ENCODE measurements at regions not wholly inside any gene's neighbourhood (a gene's known extent, or its start where the extent isn't known, plus 50 kb on each side); places are given as distances from the start of the nearest gene placed in this dataset.

- CTCF ChIA-PET, result interaction anchor here (0.7 to 1.8 kb wide), 3 partner anchors 12 to 177 kb away, joined by 3 to 9 read pairs (median 6); no protein-coding TSS in a partner anchor
- no peak for TF ChIP-seq CTBP1 (IDR thresholded peaks at IDR 0.05; ENCODE audit: borderline replicate concordance)
- no peak for TF ChIP-seq LEF1 (IDR thresholded peaks at IDR 0.05; ENCODE audit: borderline replicate concordance)
- POLR2A ChIA-PET, result no interaction called here
- DNase-seq (ENCODE audit: extremely low spot score), result no peak
Measured at GRCh38 chr11:113552271-113552670, 77.1 kb upstream of the DRD2 start.

- DNase-seq (ENCODE audit: extremely low spot score), result no peak
- ChIA-PET CTCF (interaction anchor here (0.7 kb wide), 1 partner anchor 178 kb away, joined by 6 read pairs; no protein-coding TSS in a partner anchor), POLR2A (no interaction called here)
- TF ChIP-seq SP1 (IDR thresholded peaks at IDR 0.05) (no peak), CTBP1 (IDR thresholded peaks at IDR 0.05; ENCODE audit: borderline replicate concordance) (no peak), FOXK2 (IDR thresholded peaks at IDR 0.05) (no peak), LEF1 (IDR thresholded peaks at IDR 0.05; ENCODE audit: borderline replicate concordance) (no peak)
Measured at GRCh38 chr11:113551645-113552044, 76.4 kb upstream of the DRD2 start.

GRCh38 chr11:113549611-113550578 lies 74.7 kb upstream of the DRD2 start:
- POLR2A ChIA-PET, result no interaction called here
- CTCF ChIA-PET, result interaction anchor here (0.7 kb wide), 1 partner anchor 118 kb away, joined by 3 read pairs; no protein-coding TSS in a partner anchor
- no peak for DNase-seq (ENCODE audit: extremely low spot score)
- TF ChIP-seq LEF1 (IDR thresholded peaks at IDR 0.05; ENCODE audit: borderline replicate concordance) (no peak), ARNT (IDR thresholded peaks at IDR 0.05) (no peak), CTBP1 (IDR thresholded peaks at IDR 0.05; ENCODE audit: borderline replicate concordance) (no peak), HDGF (IDR thresholded peaks at IDR 0.05; ENCODE audit: borderline replicate concordance) (no peak), FOXK2 (IDR thresholded peaks at IDR 0.05) (no peak), PKNOX1 (IDR thresholded peaks at IDR 0.05) (no peak), BHLHE40 (IDR thresholded peaks at IDR 0.05; ENCODE audit: borderline replicate concordance) (no peak), NFRKB (IDR thresholded peaks at IDR 0.05) (no peak), ZNF384 (IDR thresholded peaks at IDR 0.05) (no peak), TARDBP (IDR thresholded peaks at IDR 0.05) (no peak), FOXM1 (IDR thresholded peaks at IDR 0.05; ENCODE audit: borderline replicate concordance) (no peak), SUZ12 (IDR thresholded peaks at IDR 0.05) (no peak), FOXA1 (IDR thresholded peaks at IDR 0.05) (no peak), SP1 (IDR thresholded peaks at IDR 0.05) (no peak)

GRCh38 chr11:113549061-113549460 lies 73.9 kb upstream of the DRD2 start:
- CTCF ChIA-PET, result no interaction called here

GRCh38 chr11:113547739-113548138 lies 72.5 kb upstream of the DRD2 start:
- DNase-seq (ENCODE audit: extremely low spot score), result no peak
- POLR2A ChIA-PET, result no interaction called here
- TF ChIP-seq NFRKB (IDR thresholded peaks at IDR 0.05) (no peak), HDGF (IDR thresholded peaks at IDR 0.05; ENCODE audit: borderline replicate concordance) (no peak), SUZ12 (IDR thresholded peaks at IDR 0.05) (no peak), ZNF384 (IDR thresholded peaks at IDR 0.05) (no peak), ELF4 (IDR thresholded peaks at IDR 0.05) (no peak), CTBP1 (IDR thresholded peaks at IDR 0.05; ENCODE audit: borderline replicate concordance) (no peak), FOXA1 (IDR thresholded peaks at IDR 0.05) (no peak), LEF1 (IDR thresholded peaks at IDR 0.05; ENCODE audit: borderline replicate concordance) (no peak), ARNT (IDR thresholded peaks at IDR 0.05) (no peak), FOXK2 (IDR thresholded peaks at IDR 0.05) (no peak), SP1 (IDR thresholded peaks at IDR 0.05) (no peak), L3MBTL2 (conservative IDR thresholded peaks at IDR 0.05) (no peak), TARDBP (IDR thresholded peaks at IDR 0.05) (no peak), PKNOX1 (IDR thresholded peaks at IDR 0.05) (no peak), FOXM1 (IDR thresholded peaks at IDR 0.05; ENCODE audit: borderline replicate concordance) (no peak), BHLHE40 (IDR thresholded peaks at IDR 0.05; ENCODE audit: borderline replicate concordance) (no peak)
- CTCF ChIA-PET, result interaction anchor here (0.8 kb wide), 1 partner anchor 27 kb away, joined by 4 read pairs; no protein-coding TSS in a partner anchor

More at GRCh38 chr11:113549061-113549460, 73.9 kb upstream of the DRD2 start:
- no peak for DNase-seq (ENCODE audit: extremely low spot score)
- TF ChIP-seq FOXA1 (IDR thresholded peaks at IDR 0.05) (no peak), SP1 (IDR thresholded peaks at IDR 0.05) (no peak)
- POLR2A ChIA-PET, result no interaction called here

GRCh38 chr11:113546757-113547507 lies 71.7 kb upstream of the DRD2 start:
- no peak for TF ChIP-seq ARNT (IDR thresholded peaks at IDR 0.05)
- no peak for TF ChIP-seq LEF1 (IDR thresholded peaks at IDR 0.05; ENCODE audit: borderline replicate concordance)
- no peak for TF ChIP-seq SP1 (IDR thresholded peaks at IDR 0.05)
- TF ChIP-seq FOXK2 (IDR thresholded peaks at IDR 0.05), result no peak
- no peak for TF ChIP-seq BHLHE40 (IDR thresholded peaks at IDR 0.05; ENCODE audit: borderline replicate concordance)
- no peak for TF ChIP-seq CTBP1 (IDR thresholded peaks at IDR 0.05; ENCODE audit: borderline replicate concordance)
- no peak for TF ChIP-seq ZNF384 (IDR thresholded peaks at IDR 0.05)
- TF ChIP-seq HDGF (IDR thresholded peaks at IDR 0.05; ENCODE audit: borderline replicate concordance), result no peak
- TF ChIP-seq FOXA1 (IDR thresholded peaks at IDR 0.05), result no peak
- TF ChIP-seq SUZ12 (IDR thresholded peaks at IDR 0.05), result no peak
- no peak for TF ChIP-seq NFRKB (IDR thresholded peaks at IDR 0.05)
- TF ChIP-seq PKNOX1 (IDR thresholded peaks at IDR 0.05), result no peak
- no peak for TF ChIP-seq TARDBP (IDR thresholded peaks at IDR 0.05)
- ChIA-PET POLR2A (no interaction called here), CTCF (no interaction called here)
- no peak for DNase-seq (ENCODE audit: extremely low spot score)

Measured in HEK293T (cell line).